Mucosa of descending colon (tissue), 3 donors: ENCODE measurements at regions not wholly inside any gene's neighbourhood (a gene's known extent, or its start where the extent isn't known, plus 50 kb on each side); places are given as distances from the start of the nearest gene placed in this dataset.
A peak's percentile ranks its signal among the peaks of the same experiment; 100 is the strongest.

Experiments used
- ATAC-seq: fragments of 200-7000 bp; cut with Tn5 transposase; one replicate; pipeline ENCODE4 v1.9.1; 2020; ENCODE audit warnings: mild to moderate bottlenecking, moderate library complexity
- DNase-seq, 3 donors: peaks; one replicate each; pipeline ENCODE4 v3.0.0-alpha.2; 2020
- H3K36me3 ChIP-seq: fragments of 200-600 bp; one replicate; pipeline ENCODE4 v1.8.0; 2021; ENCODE audit warnings: low read depth, mild to moderate bottlenecking
- H3K4me1 ChIP-seq: fragments of 200-600 bp; one replicate; pipeline ENCODE4 v1.8.0; 2021; ENCODE audit warnings: low read depth, mild to moderate bottlenecking
- H3K4me3 ChIP-seq: fragments of 200-600 bp; one replicate; pipeline ENCODE4 v1.8.0; 2021; ENCODE audit warnings: mild to moderate bottlenecking
- H3K9me3 ChIP-seq: fragments of 200-600 bp; one replicate; pipeline ENCODE4 v1.8.0; 2021; ENCODE audit warnings: mild to moderate bottlenecking
- CTCF ChIP-seq: fragments of 200-600 bp; IDR thresholded peaks from one replicate; pipeline ENCODE4 v1.8.0; 2022; ENCODE audit warnings: antibody characterized with exemption, mild to moderate bottlenecking
- intact Hi-C, 2 donors: fragments of 100-400 bp; cut with DNase I in 1 of 2; cut with micrococcal nuclease in 1 of 2; formaldehyde crosslinking; loops; one replicate each; pipeline versions ENCODE4 v1.11.0 to v1.11.1; 2022; cut with DNase I, micrococcal nuclease
- donor health status: DM: no; HTN: no; CAD: no; lungs with moderate emphysema.
- donor health status: DM: no; HTN: no; CAD: no.
- donor health status: DM: no; HTN: yes; CAD: no.

GRCh38 chrX:38871129-38872029 lies 70.1 kb downstream of the MID1IP1 start:
- intact Hi-C loops, result no loop called here
- no peak for TF ChIP-seq CTCF

GRCh38 chrX:38877366-38877765 lies 76.1 kb downstream of the MID1IP1 start:
- no peak for DNase-seq
- no peak for ATAC-seq
- Histone ChIP-seq H3K4me3 (no peak overlapping the region), H3K4me1 (no peaks in the 10 kb centered on the region), H3K9me3 (no peaks in the 10 kb centered on the region), H3K36me3 (no peaks in the 10 kb centered on the region)
- intact Hi-C loops, result no loop called here
- no peak for TF ChIP-seq CTCF

More at GRCh38 chrX:38871129-38872029, 70.1 kb downstream of the MID1IP1 start:
- no peaks in the 10 kb centered on the region for H3K9me3 ChIP-seq
- H3K36me3 ChIP-seq, result no peaks in the 10 kb centered on the region
- DNase-seq, result no peak
- no peak overlapping the region for H3K4me3 ChIP-seq
- no peak for ATAC-seq
- no peaks in the 10 kb centered on the region for H3K4me1 ChIP-seq

- ATAC-seq (no peak), DNase-seq (no peak)
- H3K4me1 ChIP-seq, result no peaks in the 10 kb centered on the region
- H3K9me3 ChIP-seq, result no peaks in the 10 kb centered on the region
- intact Hi-C loops, result no loop called here
- H3K4me3 ChIP-seq, result no peak overlapping the region
- H3K36me3 ChIP-seq, result no peaks in the 10 kb centered on the region
- no peak for TF ChIP-seq CTCF
These were observed 77.5 kb downstream of the MID1IP1 start for GRCh38 chrX:38878641-38879340.

- no peaks in the 10 kb centered on the region for H3K4me1 ChIP-seq
- no peaks in the 10 kb centered on the region for H3K36me3 ChIP-seq
- no peak overlapping the region for H3K4me3 ChIP-seq
- no peaks in the 10 kb centered on the region for H3K9me3 ChIP-seq
- intact Hi-C loops, result no loop called here
- DNase-seq (peak; percentile 51 to 63 (median 57)), ATAC-seq (peak; percentile 84)
- no peak for TF ChIP-seq CTCF
These were observed 78.5 kb downstream of the MID1IP1 start for GRCh38 chrX:38879631-38880220.

- H3K4me1 ChIP-seq, result no peaks in the 10 kb centered on the region
- H3K9me3 ChIP-seq, result no peaks in the 10 kb centered on the region
- H3K4me3 ChIP-seq, result no peak overlapping the region
- no peaks in the 10 kb centered on the region for H3K36me3 ChIP-seq
- intact Hi-C loops, result no loop called here
- ATAC-seq (peak; percentile 93), DNase-seq (peak in 1 of 3 donors; percentile 34)
- TF ChIP-seq CTCF, result no peak
These were observed 79.1 kb downstream of the MID1IP1 start for GRCh38 chrX:38880296-38880854.
